ENCODE measurements at regions not wholly inside any gene's neighbourhood (a gene's known extent, or its start where the extent isn't known, plus 50 kb on each side); places are given as distances from the start of the nearest gene placed in this dataset.
"Not testable (repeated sequence)": the region's sequence is repeated elsewhere in the genome, so short reads cannot be mapped to it uniquely, and the experiment has no call there.

GRCh38 chr10:25103703-25104102, 71.1 kb upstream of the GPR158 start:
- no peak for DNase-seq (ENCODE audit: low read depth)
- no peak for TF ChIP-seq CTCF (IDR thresholded peaks at IDR 0.05; ENCODE audit: low read depth, low read length, missing control alignments)

GRCh38 chr10:25104441-25104840, 70.4 kb upstream of the GPR158 start:
- no peak overlapping the region for H3K4me3 ChIP-seq (ENCODE audit: low read depth, low read length)
- no peak for TF ChIP-seq CTCF (IDR thresholded peaks at IDR 0.05; ENCODE audit: low read depth, low read length, missing control alignments)
- DNase-seq (ENCODE audit: low read depth) = no peak
- in situ Hi-C loops (cut with HindIII; ENCODE audit: low sequenced_read_pairs) = no loop called here

More at GRCh38 chr10:25103703-25104102, 71.1 kb upstream of the GPR158 start:
- in situ Hi-C loops (cut with HindIII; ENCODE audit: low sequenced_read_pairs) = no loop called here
- no peak overlapping the region for H3K4me3 ChIP-seq (ENCODE audit: low read depth, low read length)

- H3K4me3 ChIP-seq (ENCODE audit: low read depth, low read length) = no peak overlapping the region
- DNase-seq (ENCODE audit: low read depth) = no peak
- in situ Hi-C loops (cut with HindIII; ENCODE audit: low sequenced_read_pairs) = no loop called here
- no peak for TF ChIP-seq CTCF (IDR thresholded peaks at IDR 0.05; ENCODE audit: low read depth, low read length, missing control alignments)
These were observed 69.5 kb upstream of the GPR158 start for GRCh38 chr10:25105262-25105661.

- in situ Hi-C loops (cut with HindIII; ENCODE audit: low sequenced_read_pairs) = no loop called here
- no peak for DNase-seq (ENCODE audit: low read depth)
- no peak for TF ChIP-seq CTCF (IDR thresholded peaks at IDR 0.05; ENCODE audit: low read depth, low read length, missing control alignments)
- H3K4me3 ChIP-seq (ENCODE audit: low read depth, low read length) = no peak overlapping the region
These were observed 69.0 kb upstream of the GPR158 start for GRCh38 chr10:25105743-25106260.

GRCh38 chr10:25107756-25108155, 67.0 kb upstream of the GPR158 start:
- in situ Hi-C loops (cut with HindIII; ENCODE audit: low sequenced_read_pairs) = no loop called here
- no peak overlapping the region for H3K4me3 ChIP-seq (ENCODE audit: low read depth, low read length)
- no peak for DNase-seq (ENCODE audit: low read depth)
- TF ChIP-seq CTCF (IDR thresholded peaks at IDR 0.05; ENCODE audit: low read depth, low read length, missing control alignments) = no peak

- DNase-seq (ENCODE audit: low read depth); in situ Hi-C loops (cut with HindIII; ENCODE audit: low sequenced_read_pairs); H3K4me3 ChIP-seq (ENCODE audit: low read depth, low read length): not testable (repeated sequence)
These were observed 64.9 kb upstream of the GPR158 start for GRCh38 chr10:25109896-25110295.

GRCh38 chr10:25112016-25112415, 62.8 kb upstream of the GPR158 start:
- DNase-seq (ENCODE audit: low read depth) = no peak
- in situ Hi-C loops (cut with HindIII; ENCODE audit: low sequenced_read_pairs) = no loop called here
- no peak overlapping the region for H3K4me3 ChIP-seq (ENCODE audit: low read depth, low read length)
- TF ChIP-seq CTCF (IDR thresholded peaks at IDR 0.05; ENCODE audit: low read depth, low read length, missing control alignments) = no peak

Measured in astrocyte of the cerebellum (primary cell).